Glutamatergic neuron (in vitro differentiated cells): ENCODE measurements at regions not wholly inside any gene's neighbourhood (a gene's known extent, or its start where the extent isn't known, plus 50 kb on each side); places are given as distances from the start of the nearest gene placed in this dataset.

Experiments
- DNase-seq: peaks from one replicate; pipeline ENCODE4 v3.0.0; 2022
- H3K27ac Mint-ChIP-seq: one replicate; pipeline ENCODE4 v1.8.0; 2020; ENCODE audit warnings: mild to moderate bottlenecking, mixed read lengths, inconsistent platforms; ENCODE audit not compliant: unreplicated experiment
- H3K27me3 Mint-ChIP-seq: one replicate; pipeline ENCODE4 v1.8.0; 2020; ENCODE audit warnings: mild to moderate bottlenecking, moderate library complexity, mixed read lengths, inconsistent platforms; ENCODE audit not compliant: unreplicated experiment
- H3K36me3 Mint-ChIP-seq: one replicate; pipeline ENCODE4 v1.8.0; 2020; ENCODE audit warnings: mild to moderate bottlenecking, mixed read lengths, inconsistent platforms; ENCODE audit not compliant: unreplicated experiment
- H3K4me1 Mint-ChIP-seq: one replicate; pipeline ENCODE4 v1.8.0; 2020; ENCODE audit warnings: mild to moderate bottlenecking, low read depth, mixed read lengths, inconsistent platforms; ENCODE audit not compliant: unreplicated experiment
- H3K4me3 Mint-ChIP-seq: one replicate; pipeline ENCODE4 v1.8.0; 2020; ENCODE audit warnings: mild to moderate bottlenecking, mixed read lengths, inconsistent platforms; ENCODE audit not compliant: unreplicated experiment
- H3K9me3 Mint-ChIP-seq: one replicate; pipeline ENCODE4 v1.8.0; 2020; ENCODE audit warnings: mild to moderate bottlenecking, moderate library complexity, mixed read lengths, inconsistent platforms; ENCODE audit not compliant: unreplicated experiment
- CTCF ChIP-seq: fragments of 200-600 bp; sonication (generic); IDR thresholded peaks from one replicate; pipeline ENCODE4 v1.5.0; 2021; ENCODE audit not compliant: partially characterized antibody, unreplicated experiment

GRCh38 chr5:27276119-27276518 is 237.7 kb upstream of the CDH9 start:
- H3K9me3 Mint-ChIP-seq, result no peaks in the 10 kb centered on the region

GRCh38 chr5:27275345-27275744 is 237.0 kb upstream of the CDH9 start:
- Mint-ChIP-seq H3K27ac (no peak overlapping the region), H3K4me3 (no peak overlapping the region), H3K36me3 (no peaks in the 10 kb centered on the region), H3K27me3 (no peaks in the 10 kb centered on the region), H3K9me3 (no peaks in the 10 kb centered on the region), H3K4me1 (peaks cover 9% of the 10 kb centered on the region)
- no peak for TF ChIP-seq CTCF
- DNase-seq, result no peak

More at GRCh38 chr5:27276119-27276518, 237.7 kb upstream of the CDH9 start:
- no peak overlapping the region for H3K27ac Mint-ChIP-seq
- no peak for TF ChIP-seq CTCF
- peaks cover 9% of the 10 kb centered on the region for H3K4me1 Mint-ChIP-seq
- no peaks in the 10 kb centered on the region for H3K36me3 Mint-ChIP-seq
- H3K27me3 Mint-ChIP-seq, result no peaks in the 10 kb centered on the region
- no peak for DNase-seq
- H3K4me3 Mint-ChIP-seq, result no peak overlapping the region

GRCh38 chr5:27269766-27270165 is 231.4 kb upstream of the CDH9 start:
- H3K4me3 Mint-ChIP-seq, result no peak overlapping the region

GRCh38 chr5:27267209-27267824 is 228.9 kb upstream of the CDH9 start:
- H3K27ac Mint-ChIP-seq, result no peak overlapping the region
- peaks cover 10% of the 10 kb centered on the region for H3K9me3 Mint-ChIP-seq
- H3K4me3 Mint-ChIP-seq, result no peak overlapping the region
- DNase-seq, result no peak
- H3K27me3 Mint-ChIP-seq, result peaks cover 2% of the 10 kb centered on the region
- H3K4me1 Mint-ChIP-seq, result no peaks in the 10 kb centered on the region
- no peak for TF ChIP-seq CTCF
- H3K36me3 Mint-ChIP-seq, result peaks cover 21% of the 10 kb centered on the region

More at GRCh38 chr5:27269766-27270165, 231.4 kb upstream of the CDH9 start:
- peaks cover 2% of the 10 kb centered on the region for H3K36me3 Mint-ChIP-seq
- no peak overlapping the region for H3K27ac Mint-ChIP-seq
- no peak for TF ChIP-seq CTCF
- peaks cover 2% of the 10 kb centered on the region for H3K9me3 Mint-ChIP-seq
- peaks cover 2% of the 10 kb centered on the region for H3K27me3 Mint-ChIP-seq
- no peaks in the 10 kb centered on the region for H3K4me1 Mint-ChIP-seq
- DNase-seq, result no peak

DNA sequence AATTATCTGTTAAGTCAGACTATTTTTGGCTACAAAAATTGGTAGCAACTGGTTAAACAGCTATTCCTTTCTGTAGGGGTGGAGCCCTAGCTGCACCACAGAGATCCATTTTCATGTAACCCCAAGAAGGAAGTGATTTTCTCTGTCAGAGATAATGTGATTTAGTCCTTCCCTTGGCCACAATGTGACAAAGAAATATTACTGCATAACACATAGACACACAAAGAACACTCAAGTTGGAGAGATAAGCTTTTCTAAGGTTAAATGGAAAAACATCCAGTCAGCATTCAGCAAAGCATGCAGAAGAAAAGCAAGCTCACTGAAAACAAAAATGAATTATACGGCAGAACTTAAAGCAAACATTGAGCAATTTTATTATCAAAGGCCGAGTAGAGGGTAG is 227.8 kb upstream of the CDH9 start:
- peaks cover 2% of the 10 kb centered on the region for H3K27me3 Mint-ChIP-seq
- H3K27ac Mint-ChIP-seq, result no peak overlapping the region

More for the DNA sequence above, 227.8 kb upstream of the CDH9 start:
- peaks cover 22% of the 10 kb centered on the region for H3K36me3 Mint-ChIP-seq
- no peak for TF ChIP-seq CTCF
- no peak for DNase-seq
- peaks cover 10% of the 10 kb centered on the region for H3K9me3 Mint-ChIP-seq
- no peaks in the 10 kb centered on the region for H3K4me1 Mint-ChIP-seq
- no peak overlapping the region for H3K4me3 Mint-ChIP-seq
